ENCODE measurements at regions not wholly inside any gene's neighbourhood (a gene's known extent, or its start where the extent isn't known, plus 50 kb on each side); places are given as distances from the start of the nearest gene placed in this dataset.

- TF ChIP-seq CTCF (IDR thresholded peaks at IDR 0.05), result no peak
- DNase-seq (no peak), ATAC-seq (ENCODE audit: low read depth) (no peak)
- Mint-ChIP-seq H3K9me3 (no peaks in the 10 kb centered on the region), H3K4me1 (no peaks in the 10 kb centered on the region), H3K4me3 (no peak overlapping the region), H3K27me3 (peaks cover 2% of the 10 kb centered on the region), H3K36me3 (ENCODE audit: low read depth) (no peaks in the 10 kb centered on the region), H3K27ac (no peak overlapping the region)
- ChIA-PET POLR2A (no interaction called here), CTCF (no interaction called here)
- intact Hi-C loops (cut with micrococcal nuclease), result no loop called here
Observed at GRCh38 chr5:171575808-171576207, 156.4 kb downstream of the FGF18 start.

GRCh38 chr5:171577042-171577758 is 157.8 kb downstream of the FGF18 start:
- no peak for DNase-seq
- Mint-ChIP-seq H3K9me3 (no peaks in the 10 kb centered on the region), H3K27me3 (peaks cover 2% of the 10 kb centered on the region), H3K4me1 (no peaks in the 10 kb centered on the region), H3K4me3 (no peak overlapping the region), H3K36me3 (ENCODE audit: low read depth) (no peaks in the 10 kb centered on the region), H3K27ac (no peak overlapping the region)
- POLR2A ChIA-PET, result no interaction called here
- ATAC-seq (ENCODE audit: low read depth), result no peak
- no peak for TF ChIP-seq CTCF (IDR thresholded peaks at IDR 0.05)
- intact Hi-C loops (cut with micrococcal nuclease), result no loop called here
- CTCF ChIA-PET, result no interaction called here

- CTCF ChIA-PET, result no interaction called here
Observed at GRCh38 chr5:171578049-171578828, 158.8 kb downstream of the FGF18 start.

GRCh38 chr5:171578829-171579491 is 159.5 kb downstream of the FGF18 start:
- ATAC-seq (ENCODE audit: low read depth), result no peak
- POLR2A ChIA-PET, result no interaction called here
- CTCF ChIA-PET, result no interaction called here
- H3K4me1 Mint-ChIP-seq, result no peaks in the 10 kb centered on the region
- no peaks in the 10 kb centered on the region for H3K9me3 Mint-ChIP-seq
- TF ChIP-seq CTCF (IDR thresholded peaks at IDR 0.05), result no peak
- no peak for DNase-seq
- H3K4me3 Mint-ChIP-seq, result no peak overlapping the region
- no peak overlapping the region for H3K27ac Mint-ChIP-seq
- H3K27me3 Mint-ChIP-seq, result peaks cover 4% of the 10 kb centered on the region
- intact Hi-C loops (cut with micrococcal nuclease), result no loop called here
- H3K36me3 Mint-ChIP-seq (ENCODE audit: low read depth), result no peaks in the 10 kb centered on the region

More at GRCh38 chr5:171578049-171578828, 158.8 kb downstream of the FGF18 start:
- Mint-ChIP-seq H3K9me3 (no peaks in the 10 kb centered on the region), H3K27ac (no peak overlapping the region), H3K27me3 (peaks cover 2% of the 10 kb centered on the region), H3K36me3 (ENCODE audit: low read depth) (no peaks in the 10 kb centered on the region), H3K4me3 (no peak overlapping the region), H3K4me1 (no peaks in the 10 kb centered on the region)
- ATAC-seq (ENCODE audit: low read depth) (no peak), DNase-seq (no peak)
- intact Hi-C loops (cut with micrococcal nuclease), result no loop called here
- POLR2A ChIA-PET, result no interaction called here
- TF ChIP-seq CTCF (IDR thresholded peaks at IDR 0.05), result no peak

- H3K9me3 Mint-ChIP-seq, result no peaks in the 10 kb centered on the region
- ChIA-PET POLR2A (no interaction called here), CTCF (no interaction called here)
- H3K27ac Mint-ChIP-seq, result no peak overlapping the region
- ATAC-seq (ENCODE audit: low read depth) (no peak), DNase-seq (no peak)
- H3K27me3 Mint-ChIP-seq, result peaks cover 5% of the 10 kb centered on the region
- no peaks in the 10 kb centered on the region for H3K36me3 Mint-ChIP-seq (ENCODE audit: low read depth)
- no peaks in the 10 kb centered on the region for H3K4me1 Mint-ChIP-seq
- TF ChIP-seq CTCF (IDR thresholded peaks at IDR 0.05), result no peak
- intact Hi-C loops (cut with micrococcal nuclease), result no loop called here
- no peak overlapping the region for H3K4me3 Mint-ChIP-seq
Observed at GRCh38 chr5:171579976-171580411, 160.5 kb downstream of the FGF18 start.

Data from activated B cell treated with CpG ODN at 0.5 μM for 24 hours (primary cell).